DMS153 (cell line): ENCODE measurements at regions not wholly inside any gene's neighbourhood (a gene's known extent, or its start where the extent isn't known, plus 50 kb on each side); places are given as distances from the start of the nearest gene placed in this dataset.
A peak's percentile ranks its signal among the peaks of the same experiment; 100 is the strongest.
"Not testable (repeated sequence)": the region's sequence is repeated elsewhere in the genome, so short reads cannot be mapped to it uniquely, and the experiment has no call there.

ENCODE experiments used
- DNase-seq: peaks from one replicate; lab custom pipeline; 2025; lab: John Stamatoyannopoulos, UW

DNA sequence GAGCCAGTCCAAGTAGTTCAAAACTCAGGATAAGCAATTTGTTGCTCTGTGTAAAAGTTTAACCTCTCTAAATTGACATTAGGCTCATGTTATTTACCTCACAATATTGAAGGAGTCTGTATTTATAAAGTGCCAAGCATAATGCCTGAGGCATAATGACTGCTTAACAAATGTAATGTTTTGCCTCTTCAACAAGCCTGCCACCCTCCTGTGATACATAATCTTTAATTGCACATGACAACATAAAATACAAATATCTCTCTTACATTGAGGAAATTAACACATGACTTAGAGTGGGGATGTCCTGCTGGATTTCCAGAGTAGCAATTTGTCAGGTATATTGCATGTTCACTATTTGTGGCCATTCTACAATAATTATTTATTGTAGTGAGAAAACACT is 469.2 kb upstream of the ANO5 start:
- DNase-seq, result peak; percentile 52

DNA sequence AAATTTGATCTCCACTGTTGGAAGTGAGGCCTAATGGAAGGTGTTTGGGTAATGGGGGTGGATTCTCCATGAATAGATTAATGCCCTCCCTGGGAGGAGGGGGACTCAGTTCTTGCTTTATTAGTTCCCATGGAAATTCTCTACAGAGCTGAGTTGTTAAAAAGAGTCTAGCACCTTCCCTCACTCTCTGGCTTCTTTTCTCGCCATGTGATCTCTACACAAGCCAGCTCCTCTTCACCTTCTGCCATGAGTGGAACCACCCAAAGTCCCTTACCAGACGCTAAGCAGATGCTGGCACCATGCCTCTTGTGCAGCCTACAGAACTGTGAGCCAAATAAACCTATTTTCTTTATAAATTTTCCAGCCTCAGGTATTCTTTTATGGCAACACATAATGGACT is 465.8 kb upstream of the ANO5 start:
- DNase-seq, result no peak

DNA sequence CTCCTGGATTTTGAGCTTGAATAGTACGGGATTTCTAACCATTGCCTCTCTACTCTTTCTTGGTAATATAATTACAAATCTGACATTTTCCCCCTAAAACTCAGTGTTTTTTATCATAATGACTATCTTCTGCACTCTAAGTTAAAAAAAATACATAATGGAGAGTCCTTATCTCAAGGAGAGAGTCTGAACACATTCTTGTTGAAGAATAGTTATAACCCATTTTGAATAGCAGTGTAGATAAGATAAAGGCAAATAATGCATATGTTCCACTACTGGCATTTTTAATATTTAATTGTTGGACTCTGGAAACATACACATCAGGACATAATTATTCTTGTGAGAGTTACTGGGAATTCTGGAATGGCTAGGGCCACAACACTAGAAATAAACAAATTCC is 456.5 kb upstream of the ANO5 start:
- no peak for DNase-seq

DNA sequence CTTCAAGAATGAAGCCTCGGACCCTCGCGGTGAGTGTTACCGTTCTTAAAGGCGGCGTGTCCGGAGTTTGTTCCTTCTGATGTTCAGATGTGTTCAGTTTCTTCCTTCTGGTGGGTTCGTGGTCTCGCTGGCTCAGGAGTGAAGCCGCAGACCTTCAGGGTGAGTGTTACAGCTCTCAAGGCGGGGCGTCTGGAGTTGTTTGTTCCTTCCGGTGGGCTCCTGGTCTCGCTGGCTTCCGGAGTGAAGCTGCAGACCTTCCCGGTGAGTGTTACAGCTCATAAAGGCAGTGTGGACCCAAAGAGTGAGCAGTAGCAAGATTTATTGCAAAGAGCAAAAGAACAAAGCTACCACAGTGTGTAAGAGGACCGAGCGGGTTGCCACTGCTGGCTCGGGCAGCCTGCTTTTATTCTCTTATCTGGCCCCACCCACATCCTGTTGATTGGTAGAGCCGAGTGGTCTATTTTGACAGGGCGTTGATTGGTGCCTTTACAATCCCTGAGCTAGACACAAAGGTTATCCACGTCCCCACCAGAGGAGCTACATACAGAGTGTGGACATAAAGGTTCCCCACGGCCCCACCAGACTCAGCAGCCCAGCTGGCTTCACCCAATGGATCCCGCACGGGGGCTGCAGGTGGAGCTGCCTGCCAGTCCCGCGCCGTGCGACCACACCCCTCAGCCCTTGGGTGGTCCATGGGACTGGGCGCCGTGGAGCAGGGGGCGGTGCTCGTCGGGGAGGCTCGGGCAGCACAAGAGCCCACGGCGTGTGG is 440.2 kb upstream of the ANO5 start:
- not testable (repeated sequence) for DNase-seq

DNA sequence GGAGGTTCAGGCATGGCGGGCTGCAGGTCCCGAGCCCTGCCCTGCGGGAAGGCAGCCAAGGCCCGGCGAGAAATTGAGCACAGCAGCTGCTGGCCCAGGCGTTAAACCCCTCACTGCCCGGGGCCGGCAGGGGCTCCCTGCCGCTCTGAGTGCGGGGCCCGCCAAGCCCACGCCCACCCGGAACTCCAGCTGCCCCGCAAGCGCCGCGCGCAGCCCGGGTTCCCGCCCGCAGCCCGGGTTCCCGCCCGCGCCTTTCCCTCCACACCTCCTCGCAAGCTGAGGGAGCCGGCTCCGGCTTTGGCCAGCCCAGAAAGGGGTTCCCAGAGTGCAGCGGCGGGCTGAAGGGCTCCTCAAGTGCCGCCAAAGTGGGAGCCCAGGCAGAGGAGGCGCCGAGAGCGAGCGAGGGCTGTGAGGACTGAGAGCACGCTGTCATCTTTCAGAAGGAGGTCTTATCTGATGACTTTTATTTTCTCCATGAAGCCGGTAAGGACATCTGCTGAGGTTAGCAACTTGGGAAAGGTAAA is 439.6 kb upstream of the ANO5 start:
- not testable (repeated sequence) for DNase-seq

DNA sequence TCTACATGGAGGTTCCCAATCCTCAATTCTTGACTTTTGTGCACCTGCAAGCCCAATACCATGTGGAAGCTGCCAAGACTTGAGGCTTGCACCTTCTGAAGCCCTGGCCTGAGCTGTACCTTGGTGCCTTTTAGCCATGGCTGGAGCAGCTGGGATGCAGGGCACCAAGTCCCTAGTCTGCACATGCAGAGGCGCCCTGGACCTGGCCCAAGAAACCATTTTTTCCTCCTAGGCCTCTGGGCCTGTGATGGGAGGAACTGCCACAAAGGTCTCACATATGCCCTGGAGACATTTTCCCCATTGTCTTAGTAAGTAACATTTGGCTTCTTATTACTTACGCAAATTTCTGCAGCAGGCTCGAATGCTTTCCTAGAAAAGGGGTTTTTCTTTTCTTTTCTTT is 431.9 kb upstream of the ANO5 start:
- no peak for DNase-seq

DNA sequence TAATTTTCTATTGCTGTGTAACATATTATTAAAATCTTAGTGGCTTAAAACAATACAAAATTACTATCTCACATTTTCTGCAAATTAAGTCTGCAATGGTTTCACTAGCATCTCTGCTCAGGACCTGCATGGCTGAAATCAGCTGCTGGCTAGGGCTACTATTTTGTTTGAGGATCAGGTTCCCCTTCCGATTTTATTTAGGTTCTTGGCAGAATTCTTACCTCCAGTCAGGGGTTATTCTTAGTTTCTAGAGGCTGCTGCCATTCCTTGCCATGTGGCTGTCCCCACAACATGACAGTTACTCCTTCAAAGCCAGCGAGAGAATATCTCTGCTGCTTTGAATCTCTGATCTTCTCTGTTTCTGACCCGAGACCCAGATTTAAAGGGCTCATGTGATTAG is 424.5 kb upstream of the ANO5 start:
- DNase-seq, result no peak

DNA sequence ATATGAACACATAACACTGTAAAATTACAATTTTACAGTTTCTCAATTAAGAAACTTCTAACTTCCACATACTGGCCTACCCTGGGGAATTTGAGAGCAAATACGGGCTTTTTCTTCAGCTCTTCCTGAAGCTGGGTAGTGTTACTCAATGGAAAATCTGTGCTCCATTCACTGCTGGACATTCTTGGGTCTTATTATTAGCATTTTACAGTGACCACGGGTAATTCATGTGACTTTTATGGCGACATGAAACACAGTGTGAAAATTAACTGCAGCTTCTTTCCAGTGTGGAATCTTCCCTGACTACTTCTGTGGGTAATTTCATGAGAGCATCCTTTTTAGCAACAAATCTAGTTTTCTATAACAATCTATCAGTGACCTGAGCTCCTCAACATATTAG is 423.7 kb upstream of the ANO5 start:
- DNase-seq, result no peak

DNA sequence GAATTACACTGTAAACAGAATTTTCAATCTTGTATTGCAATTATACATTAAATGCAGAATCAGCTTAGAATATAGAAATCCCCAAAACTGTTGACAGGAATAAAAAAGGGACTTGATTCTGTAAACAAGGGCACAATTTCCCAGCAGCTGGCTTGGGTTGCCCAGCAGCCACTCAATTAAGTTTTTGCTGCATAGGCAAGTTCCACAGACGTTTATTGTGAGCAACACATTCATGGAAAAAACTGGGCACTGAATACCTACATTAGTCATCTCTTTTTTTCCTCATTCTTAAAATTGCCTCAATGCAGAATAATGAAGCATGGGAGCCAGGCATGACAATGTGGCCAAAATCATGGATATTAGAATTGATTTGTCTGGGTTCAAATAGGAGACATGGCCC is 421.8 kb upstream of the ANO5 start:
- no peak for DNase-seq

DNA sequence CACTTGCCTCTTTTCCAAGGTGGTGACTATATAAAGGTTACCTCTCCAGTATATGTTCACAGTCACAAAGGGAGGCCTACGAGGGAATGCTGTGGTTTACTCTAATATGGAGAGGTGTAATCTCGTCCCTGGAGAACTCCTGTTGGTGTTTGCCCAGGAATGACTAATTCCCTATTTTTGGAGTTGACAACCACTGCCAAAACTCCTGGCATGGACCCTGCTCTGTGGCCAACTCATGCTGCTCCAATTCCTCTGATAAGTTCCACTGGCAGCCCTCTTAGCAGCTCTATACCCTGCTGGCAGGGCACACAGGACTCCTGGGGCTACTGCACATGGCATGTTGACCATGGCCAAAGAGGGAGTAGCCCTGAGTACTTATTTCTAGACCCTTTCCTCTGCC is 418.7 kb upstream of the ANO5 start:
- DNase-seq, result no peak

DNA sequence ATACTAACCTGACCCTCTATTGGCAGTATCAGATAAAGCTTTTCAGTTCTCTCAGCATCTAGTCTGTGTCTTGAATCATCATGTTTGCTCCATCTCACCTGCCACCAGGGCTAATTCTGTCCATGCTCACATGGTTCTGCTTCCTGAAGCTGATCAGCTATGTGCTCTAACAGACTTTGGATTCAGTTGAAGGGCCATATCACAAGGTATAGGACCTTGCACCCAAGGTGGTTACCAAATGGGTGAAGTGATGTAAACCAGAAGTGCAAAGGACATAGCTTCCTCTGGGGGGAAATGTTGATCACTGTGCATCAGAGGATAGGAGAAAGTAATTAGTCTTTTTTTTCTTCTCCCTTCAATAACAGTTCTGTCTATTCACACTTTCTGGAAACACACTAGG is 417.0 kb upstream of the ANO5 start:
- no peak for DNase-seq

DNA sequence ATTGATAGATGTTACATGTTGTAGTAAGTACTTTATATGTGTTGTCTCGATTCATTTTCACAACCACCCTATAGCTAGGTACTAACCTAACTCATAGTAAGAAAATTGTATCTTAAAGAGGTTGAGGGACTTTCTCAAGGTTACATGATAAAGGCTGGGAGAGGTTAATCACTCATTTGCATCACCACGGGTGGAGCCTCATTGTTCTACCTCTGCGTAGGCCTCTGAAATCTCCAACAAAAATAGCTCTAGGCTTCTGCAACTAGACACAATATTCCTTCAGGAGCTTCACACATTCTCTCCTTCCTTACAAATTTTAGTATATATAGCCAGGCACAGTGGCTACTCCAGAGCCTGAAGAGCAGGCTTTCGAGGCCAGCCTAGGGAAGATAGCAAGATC is 408.9 kb upstream of the ANO5 start:
- no peak for DNase-seq

DNA sequence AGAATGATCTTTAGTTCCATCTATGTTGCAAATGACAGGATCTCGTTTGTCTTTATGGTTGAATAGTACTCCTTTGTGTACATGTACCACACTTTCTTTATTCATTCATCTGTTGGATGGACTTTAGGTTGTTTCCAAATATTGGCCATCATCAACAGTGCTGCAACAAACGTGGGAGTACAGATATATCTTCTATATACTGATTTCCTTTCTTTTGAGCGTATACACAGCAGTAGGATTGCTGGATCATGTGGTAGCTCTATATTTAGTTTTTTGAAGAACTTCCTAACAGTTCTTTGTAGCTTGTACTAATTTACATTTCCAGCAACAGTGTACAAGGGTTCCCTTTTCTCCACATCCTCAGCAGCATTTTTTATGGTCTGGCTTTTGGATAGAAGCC is 407.5 kb upstream of the ANO5 start:
- no peak for DNase-seq

DNA sequence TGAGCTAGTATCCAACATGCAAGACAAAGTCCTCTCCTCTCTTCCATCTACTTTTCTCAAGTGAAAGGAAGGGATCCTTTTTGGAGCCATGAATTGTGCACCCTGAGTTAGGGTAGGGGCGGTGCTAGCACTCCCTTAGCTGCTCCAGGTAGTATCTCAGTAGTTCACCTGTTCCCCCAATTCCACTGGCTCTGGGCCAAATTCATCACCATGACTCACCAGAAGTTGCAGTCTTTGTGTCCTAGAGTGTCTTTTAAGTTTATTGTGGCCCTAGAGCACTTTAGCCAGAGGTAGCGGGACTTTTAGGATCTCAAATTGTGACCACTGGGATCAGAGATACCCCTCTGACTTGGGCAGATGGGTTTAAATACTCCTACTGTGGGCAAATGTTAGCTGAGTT is 398.6 kb upstream of the ANO5 start:
- DNase-seq, result no peak

DNA sequence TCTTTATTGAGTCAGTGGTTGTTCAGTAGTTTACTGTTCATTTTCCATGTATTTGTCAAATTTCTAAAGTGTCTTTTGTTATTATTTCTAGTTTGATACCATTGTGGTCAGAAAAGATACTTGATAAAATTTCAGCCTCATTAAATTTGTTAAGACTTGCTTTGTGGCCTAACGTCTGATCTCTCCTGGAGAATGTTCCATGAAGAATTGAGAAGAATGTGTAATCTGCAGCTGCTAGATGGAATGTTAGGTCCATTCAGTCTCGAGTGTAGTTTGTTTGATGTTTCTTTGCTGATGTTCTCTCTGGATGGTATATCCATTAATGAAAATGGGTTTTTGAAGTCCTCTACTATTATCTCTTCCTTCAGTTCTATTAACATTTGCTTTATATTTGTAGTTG is 394.7 kb upstream of the ANO5 start:
- no peak for DNase-seq

DNA sequence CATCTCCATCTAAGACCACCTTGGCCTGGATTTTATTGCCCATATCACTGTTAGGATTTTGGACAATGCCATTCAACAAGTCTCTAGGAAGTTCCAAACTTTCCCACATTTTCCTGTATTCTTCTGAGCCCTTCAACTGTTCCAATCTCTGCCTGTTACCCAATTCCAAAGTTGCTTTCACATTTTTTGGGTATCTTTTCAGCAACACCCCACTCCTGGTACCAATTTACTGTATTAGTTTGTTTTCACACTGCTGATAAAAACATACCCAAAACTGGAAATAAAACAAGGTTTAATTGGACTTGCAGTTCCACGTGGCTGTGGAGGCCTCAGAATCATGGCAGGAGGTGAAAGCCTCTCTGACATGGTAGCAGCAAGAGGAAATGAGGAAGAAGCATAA is 388.4 kb upstream of the ANO5 start:
- DNase-seq, result not testable (repeated sequence)

DNA sequence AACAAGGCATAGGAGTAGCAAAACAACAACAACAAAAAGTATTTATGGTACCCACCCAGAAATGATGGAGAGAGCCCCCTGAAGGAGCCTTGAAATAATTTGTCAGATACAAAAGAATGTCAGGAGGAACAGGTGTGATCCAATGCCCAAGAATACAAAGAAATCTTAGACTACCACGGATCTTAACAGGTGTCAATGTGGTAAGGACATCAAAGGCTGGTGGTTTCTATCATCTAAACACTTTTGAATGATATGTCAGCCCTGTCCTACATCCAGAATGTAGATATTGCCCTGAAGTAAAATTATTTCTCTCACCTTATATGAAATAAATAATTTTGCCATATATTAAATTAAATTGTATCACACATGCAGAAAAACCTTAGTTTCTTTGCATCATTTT is 386.4 kb upstream of the ANO5 start:
- no peak for DNase-seq

DNA sequence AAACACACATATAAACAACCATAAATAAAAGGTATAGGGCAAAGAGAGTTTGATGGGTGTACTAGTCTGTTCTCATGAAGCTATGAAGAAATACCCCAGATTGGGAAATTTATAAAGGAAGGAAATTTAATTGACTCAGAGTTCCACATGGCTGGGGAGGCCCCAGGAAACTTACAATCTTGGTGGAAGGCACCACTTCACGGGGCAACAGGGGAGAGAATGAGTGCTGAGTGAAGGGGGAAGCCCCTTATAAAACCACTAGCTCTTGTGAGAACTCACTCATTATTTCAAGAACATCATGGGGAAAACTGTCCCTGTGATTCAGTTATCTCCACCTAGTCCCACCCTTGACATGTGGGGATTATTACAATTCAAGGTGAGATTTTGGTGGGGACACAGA is 385.9 kb upstream of the ANO5 start:
- DNase-seq, result no peak

DNA sequence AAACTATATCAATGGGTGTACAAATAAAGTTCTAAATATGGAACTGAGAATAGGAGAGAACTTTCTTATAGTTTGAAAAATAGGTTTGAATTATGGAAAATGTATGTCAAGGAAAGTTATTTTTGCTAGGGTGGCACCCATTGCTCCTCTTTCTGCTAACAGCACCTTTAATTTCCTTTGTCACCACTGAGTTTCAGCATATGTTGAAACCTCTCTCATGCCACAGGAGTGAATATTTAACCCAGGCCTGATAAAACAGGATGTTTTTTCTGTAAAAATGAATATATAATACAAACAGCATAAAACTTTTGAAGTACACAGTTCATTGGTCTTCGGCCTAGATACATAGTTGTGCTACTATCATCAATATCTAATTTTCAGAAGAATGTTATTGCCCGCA is 385.5 kb upstream of the ANO5 start:
- DNase-seq, result no peak

DNA sequence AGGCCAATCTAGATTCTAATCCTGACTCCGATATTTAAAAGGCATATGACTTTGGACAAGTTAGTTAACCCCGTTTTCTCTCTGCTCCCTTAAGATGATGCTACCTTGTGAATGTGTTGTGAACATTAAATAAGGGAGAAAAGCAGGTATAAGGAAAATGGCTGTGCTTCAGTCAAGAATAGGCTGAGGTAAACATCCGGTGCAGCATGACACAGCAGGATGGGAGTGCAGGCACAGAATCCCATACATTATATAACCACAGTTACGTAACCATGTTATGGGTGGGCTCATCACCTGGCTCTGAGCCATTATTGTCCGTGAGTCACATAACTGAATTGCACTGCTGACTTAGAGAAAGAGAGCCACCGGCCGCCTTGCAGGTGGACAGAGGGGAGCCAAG is 382.2 kb upstream of the ANO5 start:
- no peak for DNase-seq

DNA sequence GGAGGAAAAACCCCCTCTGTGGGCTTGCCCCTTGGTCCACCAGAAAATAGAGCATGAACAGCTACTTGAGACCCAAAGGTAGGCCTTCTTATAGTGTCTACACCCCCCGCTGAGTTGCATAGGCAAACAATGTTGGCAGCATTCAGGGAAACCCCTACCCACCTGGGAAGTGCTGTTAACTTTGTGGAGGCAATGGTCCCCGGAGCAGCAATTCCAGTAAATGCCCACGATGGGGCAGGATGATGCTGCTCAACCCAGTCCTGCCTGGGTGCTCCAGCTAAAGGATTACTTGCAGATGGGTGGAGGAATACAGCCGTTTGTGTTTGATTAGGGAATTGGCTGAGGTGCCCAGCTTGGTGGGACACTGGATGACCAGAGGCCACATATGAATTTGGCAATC is 381.3 kb upstream of the ANO5 start:
- DNase-seq, result no peak

DNA sequence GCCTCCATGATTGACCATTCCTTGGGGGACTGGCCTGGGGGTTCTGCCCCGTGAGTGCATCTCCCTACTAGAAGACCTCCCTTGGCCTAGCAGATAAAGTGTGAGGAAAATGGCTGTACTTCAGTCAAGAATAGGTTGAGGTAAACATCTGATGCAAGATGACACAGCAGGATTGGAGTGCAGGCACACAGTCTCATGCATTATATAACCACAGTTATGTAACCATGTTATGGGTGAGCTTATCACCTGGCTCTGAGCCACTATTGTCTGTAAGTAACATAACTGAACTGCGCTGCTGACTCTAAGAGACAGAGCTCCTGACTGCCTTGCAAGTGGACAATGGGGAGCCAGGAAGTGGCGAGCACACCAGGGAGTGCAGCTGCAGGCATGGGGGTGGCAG is 378.7 kb upstream of the ANO5 start:
- peak; percentile 48 for DNase-seq

DNA sequence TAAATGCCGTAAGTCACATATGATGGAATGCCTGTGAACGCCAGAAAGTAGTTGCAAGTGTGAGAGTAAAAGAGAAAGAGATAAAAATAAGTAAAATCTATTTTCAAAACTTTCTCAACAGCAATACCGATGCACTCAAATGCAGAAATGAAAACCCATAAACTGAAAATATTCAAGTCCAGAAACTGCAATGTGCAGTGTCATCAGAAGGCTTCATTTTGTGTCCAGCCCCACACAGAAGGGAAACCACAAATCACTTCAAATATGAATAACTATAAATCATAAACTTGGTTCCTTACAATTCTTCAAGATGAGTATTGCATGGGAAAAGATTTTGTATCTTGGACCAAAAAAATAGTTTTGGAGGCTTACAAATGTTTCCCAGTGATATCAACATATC is 375.2 kb upstream of the ANO5 start:
- no peak for DNase-seq

DNA sequence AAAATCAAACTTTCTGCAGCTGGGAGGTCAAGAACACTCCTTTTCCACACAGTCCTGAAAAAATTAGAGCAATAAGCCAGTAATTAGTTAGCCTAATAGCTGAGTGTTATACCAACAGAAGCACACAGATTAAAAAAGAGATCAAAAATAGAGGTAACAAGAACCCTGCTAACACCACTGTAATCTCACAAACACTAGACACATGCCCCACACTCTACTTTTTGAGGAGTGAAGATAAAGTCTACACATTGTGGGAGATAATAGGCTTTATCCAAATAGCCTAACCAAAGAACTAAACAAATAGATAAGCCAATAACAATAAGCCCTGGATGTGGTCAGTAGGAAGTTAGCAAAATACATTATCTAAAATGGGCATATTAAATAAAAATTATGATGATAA is 372.7 kb upstream of the ANO5 start:
- DNase-seq, result no peak
